Fibroblast of lung (primary cell): ENCODE measurements at regions not wholly inside any gene's neighbourhood (a gene's known extent, or its start where the extent isn't known, plus 50 kb on each side); places are given as distances from the start of the nearest gene placed in this dataset.

Experiments
- DNase-seq, 2 donors: peaks; one replicate each; pipeline versions ENCODE4 v3.0.0 to v3.0.0-alpha.2; 2010; ENCODE audit warnings: low read depth in 2 of 2
- H2AFZ ChIP-seq: 2 replicates; pipeline ENCODE4 v1.5.1; 2012; ENCODE audit warnings: low read length, control low read depth, inconsistent platforms
- H3K27ac ChIP-seq: 2 replicates; pipeline ENCODE4 v1.5.1; 2011; ENCODE audit warnings: low read length, control low read depth; ENCODE audit not compliant: insufficient read depth
- H3K27me3 ChIP-seq: 2 replicates; pipeline ENCODE4 v1.5.1; 2011; ENCODE audit warnings: mild to moderate bottlenecking, low read length; ENCODE audit not compliant: control insufficient read depth, insufficient read depth
- H3K36me3 ChIP-seq: 2 replicates; pipeline ENCODE4 v1.5.1; 2011; ENCODE audit warnings: low read length; ENCODE audit not compliant: control insufficient read depth, insufficient read depth
- H3K4me1 ChIP-seq: 2 replicates; pipeline ENCODE4 v1.5.1; 2011; ENCODE audit warnings: low read length; ENCODE audit not compliant: control insufficient read depth, insufficient read depth; ENCODE audit errors: extremely low read depth
- H3K4me2 ChIP-seq: 2 replicates; pipeline ENCODE4 v1.5.1; 2011; ENCODE audit warnings: low read length, control low read depth; ENCODE audit not compliant: insufficient read depth; ENCODE audit errors: extremely low read depth
- H3K4me3 ChIP-seq, 4 experiments: fragments of 200-600 bp in 1 of 4; sonication (generic) in 1 of 4; replicated peaks in 1 of 4; 2 replicates each; pipeline ENCODE4 v1.5.1; 2011 to 2016; ENCODE audit warnings: low read length in 4 of 4, low read depth in 3 of 4, mild to moderate bottlenecking in 3 of 4, control low read depth in 2 of 4, inconsistent platforms in 1 of 4, mixed read lengths in 1 of 4; ENCODE audit not compliant: insufficient read depth in 1 of 4; ENCODE audit errors: control extremely low read depth in 1 of 4
- H3K79me2 ChIP-seq: 2 replicates; pipeline ENCODE4 v1.5.1; 2012; ENCODE audit warnings: mild to moderate bottlenecking, low read length, inconsistent platforms; ENCODE audit not compliant: control insufficient read depth, insufficient read depth
- H3K9ac ChIP-seq: 2 replicates; pipeline ENCODE4 v1.5.1; 2011; ENCODE audit warnings: mild to moderate bottlenecking, low read length, control low read depth; ENCODE audit not compliant: insufficient read depth
- H3K9me3 ChIP-seq: 2 replicates; pipeline ENCODE4 v1.5.1; 2012; ENCODE audit warnings: low read depth, low read length; ENCODE audit not compliant: control insufficient read depth, insufficient read depth
- H4K20me1 ChIP-seq: 2 replicates; pipeline ENCODE4 v1.5.1; 2011; ENCODE audit warnings: low read length; ENCODE audit not compliant: control insufficient read depth, insufficient read depth; ENCODE audit errors: extremely low read depth
- CTCF ChIP-seq, 2 donors: IDR thresholded peaks in 1 of 2; conservative IDR thresholded peaks in 1 of 2; 1 replicate in 1 of 2; 2 replicates in 1 of 2; pipeline ENCODE4 v1.5.1; 2011 to 2012; ENCODE audit warnings: low read length in 2 of 2, control low read depth in 1 of 2, inconsistent platforms in 1 of 2, low read depth in 1 of 2, mild to moderate bottlenecking in 1 of 2
- EZH2 ChIP-seq: IDR thresholded peaks from 2 replicates; pipeline ENCODE4 v1.5.1; 2012; ENCODE audit warnings: low read length, control low read depth, mild to moderate bottlenecking; ENCODE audit errors: missing control alignments

- no peak for TF ChIP-seq CTCF (conservative IDR thresholded peaks at IDR 0.05 in 1 of 2, IDR thresholded peaks at IDR 0.05 in 1 of 2; ENCODE audit: low read depth in 1 of 2, low read length in 2 of 2)
- no peak for TF ChIP-seq EZH2
- Histone ChIP-seq H3K4me1 (no peaks in the 10 kb centered on the region), H3K4me2 (no peak overlapping the region), H3K36me3 (no peaks in the 10 kb centered on the region), H3K27ac (no peak overlapping the region), H2AFZ (no peak overlapping the region), H3K4me3 (no peak overlapping the region), H3K27me3 (no peaks in the 10 kb centered on the region), H3K9me3 (no peaks in the 10 kb centered on the region), H3K79me2 (no peaks in the 10 kb centered on the region), H3K9ac (no peak overlapping the region), H4K20me1 (no peaks in the 10 kb centered on the region)
- DNase-seq: no peak
Observed at GRCh38 chrX:19283597-19284339, 60.0 kb upstream of the PDHA1 start.

- Histone ChIP-seq H4K20me1 (no peaks in the 10 kb centered on the region), H3K4me2 (no peak overlapping the region), H3K36me3 (no peaks in the 10 kb centered on the region), H3K9me3 (no peaks in the 10 kb centered on the region), H3K27ac (no peak overlapping the region), H3K9ac (no peak overlapping the region), H3K27me3 (no peaks in the 10 kb centered on the region), H3K79me2 (no peaks in the 10 kb centered on the region), H2AFZ (no peak overlapping the region), H3K4me3 (no peak overlapping the region), H3K4me1 (no peaks in the 10 kb centered on the region)
- DNase-seq: no peak
- no peak for TF ChIP-seq CTCF (conservative IDR thresholded peaks at IDR 0.05 in 1 of 2, IDR thresholded peaks at IDR 0.05 in 1 of 2; ENCODE audit: low read depth in 1 of 2, low read length in 2 of 2)
- no peak for TF ChIP-seq EZH2
Observed at GRCh38 chrX:19285857-19286256, 57.9 kb upstream of the PDHA1 start.

- no peaks in the 10 kb centered on the region for H4K20me1 ChIP-seq
- no peaks in the 10 kb centered on the region for H3K9me3 ChIP-seq
- H3K4me3 ChIP-seq: no peak overlapping the region
- no peaks in the 10 kb centered on the region for H3K79me2 ChIP-seq
- no peak overlapping the region for H3K9ac ChIP-seq
- no peaks in the 10 kb centered on the region for H3K36me3 ChIP-seq
- no peak overlapping the region for H3K4me2 ChIP-seq
- H3K27me3 ChIP-seq: no peaks in the 10 kb centered on the region
- DNase-seq: no peak
- no peak overlapping the region for H3K27ac ChIP-seq
- no peaks in the 10 kb centered on the region for H3K4me1 ChIP-seq
- no peak overlapping the region for H2AFZ ChIP-seq
- TF ChIP-seq EZH2 (no peak), CTCF (conservative IDR thresholded peaks at IDR 0.05 in 1 of 2, IDR thresholded peaks at IDR 0.05 in 1 of 2; ENCODE audit: low read depth in 1 of 2, low read length in 2 of 2) (no peak)
Observed at GRCh38 chrX:19291086-19291485, 52.6 kb upstream of the PDHA1 start.
